ENCODE measurements at regions not wholly inside any gene's neighbourhood (a gene's known extent, or its start where the extent isn't known, plus 50 kb on each side); places are given as distances from the start of the nearest gene placed in this dataset.
"Not testable (repeated sequence)": the region's sequence is repeated elsewhere in the genome, so short reads cannot be mapped to it uniquely, and the experiment has no call there.

GRCh38 chr13:61519214-61519613 lies 103.6 kb upstream of the PCDH20 start:
- TF ChIP-seq ARNT (IDR thresholded peaks at IDR 0.05); BHLHE40 (IDR thresholded peaks at IDR 0.05; ENCODE audit: borderline replicate concordance); SP1 (IDR thresholded peaks at IDR 0.05); CTBP1 (IDR thresholded peaks at IDR 0.05; ENCODE audit: borderline replicate concordance): not testable (repeated sequence)

Measured in HEK293T (cell line).